HFFc6 (cell line): ENCODE measurements at regions not wholly inside any gene's neighbourhood (a gene's known extent, or its start where the extent isn't known, plus 50 kb on each side); places are given as distances from the start of the nearest gene placed in this dataset.

Experiments
- DNase-seq: peaks from one replicate; pipeline ENCODE4 v3.0.0-alpha.2; 2018
- H3K27ac Mint-ChIP-seq: 2 replicates; pipeline ENCODE4 v1.8.0; 2020; ENCODE audit warnings: mild to moderate bottlenecking, mixed read lengths
- H3K27me3 Mint-ChIP-seq: 2 replicates; pipeline ENCODE4 v1.8.0; 2021; ENCODE audit warnings: mild to moderate bottlenecking, moderate library complexity, mixed read lengths; ENCODE audit not compliant: insufficient read depth
- H3K36me3 Mint-ChIP-seq: 2 replicates; pipeline ENCODE4 v1.8.0; 2021; ENCODE audit warnings: low read depth, mixed read lengths
- H3K4me1 Mint-ChIP-seq: 2 replicates; pipeline ENCODE4 v1.8.0; 2020; ENCODE audit warnings: low read depth, mixed read lengths
- H3K4me3 Mint-ChIP-seq: 2 replicates; pipeline ENCODE4 v1.8.0; 2020; ENCODE audit warnings: mild to moderate bottlenecking, moderate library complexity, mixed read lengths
- H3K9me3 Mint-ChIP-seq: 2 replicates; pipeline ENCODE4 v1.8.0; 2020; ENCODE audit warnings: mild to moderate bottlenecking, mixed read lengths
- TF ChIP-seq, protein P1 (sequence below): fragments of 200-600 bp; sonication (generic); IDR thresholded peaks from 2 replicates; pipeline ENCODE4 v1.5.0; 2021; ENCODE audit warnings: antibody characterized with exemption, mild to moderate bottlenecking

DNA sequence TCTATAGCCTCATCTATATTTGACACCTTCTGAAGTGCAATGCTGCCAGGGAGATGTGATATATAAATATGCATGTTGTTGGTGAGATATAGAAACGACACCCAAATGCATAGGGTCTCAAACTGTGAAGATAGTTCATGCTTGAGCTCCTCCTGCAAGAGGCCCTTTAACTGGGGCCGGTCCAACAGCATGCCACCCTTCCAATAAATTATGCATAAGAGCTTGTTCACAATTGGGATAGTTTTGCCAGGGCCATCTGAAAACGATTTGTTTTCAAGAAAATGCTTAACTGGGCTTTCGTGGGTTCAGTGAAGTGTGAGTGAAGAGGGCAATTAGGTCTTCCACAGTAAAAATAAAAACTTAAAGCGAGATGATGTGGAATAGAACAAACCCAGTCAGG is 424.2 kb upstream of the WWC1 start:
- DNase-seq: no peak
- H3K27me3 Mint-ChIP-seq: peaks cover under 1% of the 10 kb centered on the region
- no peak overlapping the region for H3K4me3 Mint-ChIP-seq
- no peaks in the 10 kb centered on the region for H3K9me3 Mint-ChIP-seq
- TF ChIP-seq, protein P1, sequence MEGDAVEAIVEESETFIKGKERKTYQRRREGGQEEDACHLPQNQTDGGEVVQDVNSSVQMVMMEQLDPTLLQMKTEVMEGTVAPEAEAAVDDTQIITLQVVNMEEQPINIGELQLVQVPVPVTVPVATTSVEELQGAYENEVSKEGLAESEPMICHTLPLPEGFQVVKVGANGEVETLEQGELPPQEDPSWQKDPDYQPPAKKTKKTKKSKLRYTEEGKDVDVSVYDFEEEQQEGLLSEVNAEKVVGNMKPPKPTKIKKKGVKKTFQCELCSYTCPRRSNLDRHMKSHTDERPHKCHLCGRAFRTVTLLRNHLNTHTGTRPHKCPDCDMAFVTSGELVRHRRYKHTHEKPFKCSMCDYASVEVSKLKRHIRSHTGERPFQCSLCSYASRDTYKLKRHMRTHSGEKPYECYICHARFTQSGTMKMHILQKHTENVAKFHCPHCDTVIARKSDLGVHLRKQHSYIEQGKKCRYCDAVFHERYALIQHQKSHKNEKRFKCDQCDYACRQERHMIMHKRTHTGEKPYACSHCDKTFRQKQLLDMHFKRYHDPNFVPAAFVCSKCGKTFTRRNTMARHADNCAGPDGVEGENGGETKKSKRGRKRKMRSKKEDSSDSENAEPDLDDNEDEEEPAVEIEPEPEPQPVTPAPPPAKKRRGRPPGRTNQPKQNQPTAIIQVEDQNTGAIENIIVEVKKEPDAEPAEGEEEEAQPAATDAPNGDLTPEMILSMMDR: no peak
- H3K4me1 Mint-ChIP-seq: peaks cover 6% of the 10 kb centered on the region; the same call in 1 of the 2 replicates
- no peak overlapping the region for H3K27ac Mint-ChIP-seq
- H3K36me3 Mint-ChIP-seq: no peaks in the 10 kb centered on the region

DNA sequence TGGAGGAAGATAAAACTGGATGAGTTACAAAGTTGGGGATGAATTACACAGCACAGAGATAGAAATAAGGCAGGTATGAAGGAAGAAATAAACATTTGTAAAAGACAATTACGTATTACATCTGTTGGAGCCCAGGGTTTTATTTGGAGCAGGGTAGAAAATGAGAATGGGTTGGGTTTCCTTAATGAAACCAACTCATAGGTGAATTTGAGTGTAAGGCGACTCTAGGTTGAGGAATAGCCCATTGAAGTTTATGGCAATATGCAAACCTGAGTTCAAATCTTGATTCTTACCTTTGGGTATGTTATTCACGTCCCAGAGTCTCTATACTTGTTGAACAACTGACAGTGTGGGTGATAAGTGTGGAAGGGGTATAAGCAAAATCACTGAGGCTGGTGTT is 422.3 kb upstream of the WWC1 start:
- DNase-seq: no peak
- H3K27me3 Mint-ChIP-seq: peaks cover 1% of the 10 kb centered on the region
- peaks cover 6% of the 10 kb centered on the region; the same call in 1 of the 2 replicates for H3K4me1 Mint-ChIP-seq
- TF ChIP-seq, protein P1: no peak
- no peaks in the 10 kb centered on the region for H3K36me3 Mint-ChIP-seq
- no peak overlapping the region for H3K27ac Mint-ChIP-seq
- no peaks in the 10 kb centered on the region for H3K9me3 Mint-ChIP-seq
- no peak overlapping the region for H3K4me3 Mint-ChIP-seq

DNA sequence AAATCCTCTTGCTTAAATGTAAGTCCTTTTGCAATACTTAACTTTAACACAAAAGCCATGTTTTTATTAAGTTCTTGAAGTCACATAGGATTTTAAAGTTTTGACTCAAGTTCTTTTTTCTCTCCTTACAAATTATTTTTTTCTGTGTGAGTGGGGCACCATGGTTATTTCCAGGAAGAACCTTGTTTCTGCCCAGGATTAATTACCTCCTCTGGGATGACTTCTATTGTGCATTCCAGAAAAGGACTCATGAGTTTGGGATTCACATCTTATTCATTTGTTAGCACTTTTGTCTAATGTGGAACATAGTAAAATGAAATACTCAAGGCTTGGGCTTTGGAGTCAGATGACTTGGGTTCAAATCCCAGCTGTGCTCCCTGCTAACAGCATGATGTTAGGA is 421.4 kb upstream of the WWC1 start:
- TF ChIP-seq, protein P1: no peak
- H3K27ac Mint-ChIP-seq: no peak overlapping the region
- H3K9me3 Mint-ChIP-seq: no peaks in the 10 kb centered on the region
- H3K4me1 Mint-ChIP-seq: peaks cover 6% of the 10 kb centered on the region; the same call in 1 of the 2 replicates
- H3K27me3 Mint-ChIP-seq: peaks cover 1% of the 10 kb centered on the region
- H3K36me3 Mint-ChIP-seq: no peaks in the 10 kb centered on the region
- DNase-seq: no peak
- H3K4me3 Mint-ChIP-seq: no peak overlapping the region

DNA sequence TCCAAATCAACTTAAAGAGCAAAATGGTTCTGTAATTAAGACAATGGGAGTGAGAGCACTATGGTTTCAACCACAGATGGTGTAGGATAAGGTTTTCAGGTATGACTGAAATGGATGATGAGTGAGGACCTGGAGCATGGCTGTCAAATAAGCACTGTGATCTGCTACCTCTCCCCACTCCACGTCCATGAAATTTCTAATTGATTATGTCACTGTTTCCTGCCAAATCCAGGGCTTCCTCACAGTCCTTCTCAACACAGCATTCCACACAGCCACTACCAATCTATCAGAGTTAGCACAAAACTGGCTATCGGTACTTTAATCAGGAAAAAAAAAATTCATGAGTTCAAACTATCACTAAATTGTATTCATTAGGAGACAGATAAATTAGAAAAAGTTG is 420.4 kb upstream of the WWC1 start:
- peaks cover 1% of the 10 kb centered on the region for H3K27me3 Mint-ChIP-seq

DNA sequence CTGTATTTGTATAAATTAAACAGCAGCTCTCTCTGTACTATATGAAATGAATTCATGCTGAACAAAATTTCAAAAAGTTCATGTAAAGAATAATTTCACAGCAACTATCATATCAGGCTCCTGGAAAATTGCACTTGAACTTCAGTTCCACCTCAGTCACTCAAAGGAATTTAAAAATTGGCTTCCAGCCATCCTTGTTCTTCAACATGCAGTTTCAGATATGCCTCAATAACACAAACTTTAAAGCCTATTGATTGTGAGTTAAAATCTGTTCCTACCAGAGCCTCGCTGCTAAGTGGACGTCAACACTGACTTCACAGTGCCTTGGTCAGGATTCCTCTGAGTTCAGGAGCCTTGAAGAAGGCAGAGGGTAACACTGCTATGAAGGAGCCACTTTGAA is 418.7 kb upstream of the WWC1 start:
- TF ChIP-seq, protein P1: no peak
- Mint-ChIP-seq H3K9me3 (no peaks in the 10 kb centered on the region), H3K27me3 (peaks cover 1% of the 10 kb centered on the region; the same call in 1 of the 2 replicates), H3K36me3 (no peaks in the 10 kb centered on the region), H3K27ac (no peak overlapping the region), H3K4me1 (peaks cover 6% of the 10 kb centered on the region; the same call in 1 of the 2 replicates), H3K4me3 (no peak overlapping the region)
- no peak for DNase-seq

More for the DNA sequence above, 420.4 kb upstream of the WWC1 start:
- Mint-ChIP-seq H3K4me3 (no peak overlapping the region), H3K27ac (no peak overlapping the region), H3K36me3 (no peaks in the 10 kb centered on the region), H3K4me1 (peaks cover 6% of the 10 kb centered on the region; the same call in 1 of the 2 replicates), H3K9me3 (no peaks in the 10 kb centered on the region)
- TF ChIP-seq, protein P1: no peak
- DNase-seq: no peak
